Stomach (tissue), 4 donors: ENCODE measurements at regions not wholly inside any gene's neighbourhood (a gene's known extent, or its start where the extent isn't known, plus 50 kb on each side); places are given as distances from the start of the nearest gene placed in this dataset.

Experiments
- CTCF ChIP-seq, 7 experiments: fragments of 450-650 bp in 4 of 7; fragments of 200-600 bp in 3 of 7; sonication (generic) in 3 of 7; IDR thresholded peaks; one replicate each; pipeline ENCODE4 v1.5.1; 2016 to 2019; ENCODE audit warnings: antibody characterized with exemption in 7 of 7, control low read depth in 2 of 7, mild to moderate bottlenecking in 1 of 7
- EP300 ChIP-seq: sonication (generic); formaldehyde crosslinking; IDR thresholded peaks from one replicate; pipeline ENCODE4 v1.6.1; 2017; ENCODE audit warnings: antibody characterized with exemption
- POLR2AphosphoS5 ChIP-seq, 3 donors: sonication (generic); formaldehyde crosslinking; IDR thresholded peaks; one replicate each; pipeline ENCODE4 v1.6.1; 2016; ENCODE audit warnings: antibody characterized with exemption in 3 of 3

DNA sequence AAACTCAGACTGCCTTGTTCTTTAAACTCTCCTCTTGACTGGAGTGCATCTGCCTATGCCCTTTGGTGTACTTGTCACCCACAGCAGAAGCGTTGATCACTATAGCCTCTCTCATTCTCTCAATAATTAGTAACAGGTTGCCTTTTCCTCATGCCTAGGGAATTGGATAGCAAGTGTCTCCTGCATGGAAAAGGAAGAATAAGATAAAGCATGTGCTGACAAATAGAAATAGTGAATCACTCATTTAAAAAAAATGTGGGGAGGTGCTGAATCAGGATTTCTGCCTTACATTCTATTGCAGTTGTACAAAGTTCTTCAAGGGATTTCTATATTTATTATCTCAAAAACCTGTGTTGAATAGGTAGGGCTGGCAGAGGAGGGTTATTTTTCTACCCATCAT lies 323.0 kb downstream of the TXNL1 start:
- TF ChIP-seq POLR2AphosphoS5 (IDR thresholded peaks at IDR 0.05), result no peak
- no peak for TF ChIP-seq CTCF (IDR thresholded peaks at IDR 0.05)
- no peak for TF ChIP-seq EP300
